ENCODE measurements at regions not wholly inside any gene's neighbourhood (a gene's known extent, or its start where the extent isn't known, plus 50 kb on each side); places are given as distances from the start of the nearest gene placed in this dataset.
"Not testable (repeated sequence)": the region's sequence is repeated elsewhere in the genome, so short reads cannot be mapped to it uniquely, and the experiment has no call there.

DNA sequence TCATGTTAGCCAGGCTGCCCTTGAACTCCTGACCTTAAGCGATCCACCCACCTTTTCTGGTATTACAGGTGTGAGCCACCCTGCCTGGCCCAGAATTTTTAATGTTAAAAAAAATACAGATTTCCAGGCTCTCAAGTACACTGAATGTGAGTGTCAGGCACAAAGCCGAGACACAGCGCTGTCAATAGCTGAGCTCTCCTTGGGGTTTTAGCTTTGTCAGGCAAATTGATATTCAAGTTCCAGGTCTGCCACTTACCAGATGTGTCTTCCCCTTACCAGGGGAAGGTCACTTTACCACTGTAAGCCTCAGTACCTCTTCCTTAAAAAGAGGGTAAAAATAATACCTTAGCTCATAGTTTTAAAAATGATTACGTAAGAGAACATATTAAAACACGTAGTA is 71.6 kb upstream of the LRRC37A2 start:
- in situ Hi-C loops (cut with MboI; ENCODE audit: low sequenced_read_pairs); H4K5ac ChIP-seq (ENCODE audit: low read depth, low read length); H2AK9ac ChIP-seq (replicated peaks; ENCODE audit: low read depth, low read length, poor library complexity); H3K4me3 ChIP-seq (ENCODE audit: insufficient read depth, low read depth, low read length); H3K56ac ChIP-seq (ENCODE audit: extremely low read depth, insufficient read depth, low read length); dilution Hi-C loops (cut with HindIII; ENCODE audit: low sequenced_read_pairs, unreplicated experiment); intact Hi-C loops (cut with micrococcal nuclease); H3K79me1 ChIP-seq (ENCODE audit: low read depth in 1 of 2, low read length in 2 of 2); H3K9me3 ChIP-seq (ENCODE audit: control insufficient read depth, insufficient read depth, low read length); H3K27ac ChIP-seq (ENCODE audit: insufficient read depth, low read length); H2BK120ac ChIP-seq (ENCODE audit: low read depth, low read length); H4K91ac ChIP-seq (ENCODE audit: insufficient read depth, low read depth, low read length); H2AK5ac ChIP-seq (ENCODE audit: low read depth, low read length); H2AFZ ChIP-seq (replicated peaks; ENCODE audit: low read length, poor library complexity); H3K23ac ChIP-seq (ENCODE audit: low read depth, low read length); CTCF ChIA-PET; H2BK5ac ChIP-seq (ENCODE audit: low read depth, low read length, poor library complexity, severe bottlenecking); H4K20me1 ChIP-seq (ENCODE audit: insufficient read depth, low read length); H2BK20ac ChIP-seq (ENCODE audit: low read depth, low read length); POLR2A ChIA-PET (ENCODE audit: unreplicated experiment); ATAC-seq (ENCODE audit: low read depth); BruUV-seq (replicated peaks); H3K9ac ChIP-seq (ENCODE audit: low read depth, low read length); H3K36me3 ChIP-seq (ENCODE audit: control insufficient read depth, insufficient read depth, low read length); H3K18ac ChIP-seq (ENCODE audit: low read depth, low read length); H3K14ac ChIP-seq (replicated peaks; ENCODE audit: low read depth, low read length); H2BK15ac ChIP-seq (ENCODE audit: low read depth, low read length); H3K4me2 ChIP-seq (ENCODE audit: low read depth, low read length); H3K27me3 ChIP-seq (ENCODE audit: control insufficient read depth, insufficient read depth, low read length); H3K9me1 ChIP-seq (ENCODE audit: insufficient read depth, low read length); DNase-seq; H3K4ac ChIP-seq (ENCODE audit: low read depth, low read length); H3K4me1 ChIP-seq (ENCODE audit: control insufficient read depth, insufficient read depth, low read length); H4K8ac ChIP-seq (ENCODE audit: low read depth in 2 of 2, low read length in 2 of 2): not testable (repeated sequence)
- no CpG with 5 or more reads among the region's 5 CpGs for WGBS, 2 experiments (ENCODE audit: extremely low coverage in 2 of 2, insufficient read length in 1 of 2)

DNA sequence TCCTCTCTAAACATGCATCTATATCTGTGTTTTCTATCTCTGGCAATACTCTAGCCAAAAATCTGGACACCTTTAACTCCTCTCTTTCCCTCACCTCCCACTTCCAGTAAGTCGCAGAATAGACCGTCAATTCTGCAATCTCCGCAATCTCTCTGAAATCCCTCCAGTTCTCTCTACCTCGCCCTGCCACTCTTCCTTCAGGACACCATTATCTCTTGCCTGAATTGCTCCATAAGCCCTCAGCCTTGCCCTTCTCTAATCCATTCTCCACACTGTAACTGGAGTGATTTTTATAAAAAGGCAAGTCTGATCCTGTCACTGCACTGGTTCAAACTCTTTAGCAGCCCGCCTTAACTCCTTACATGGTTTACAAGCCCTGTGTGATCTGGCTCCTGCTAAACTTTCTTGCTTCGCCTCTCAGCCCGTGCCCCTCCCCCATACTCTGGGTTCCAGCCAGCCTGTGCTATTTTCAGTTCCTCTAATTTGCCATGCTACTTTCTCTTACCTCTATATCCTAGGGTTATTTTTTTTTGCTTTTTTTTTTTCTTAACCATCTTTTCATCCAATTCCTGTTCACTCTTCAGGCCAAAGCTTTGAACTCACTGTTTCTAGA is 73.0 kb upstream of the ARL17B start:
- H2AFZ ChIP-seq (replicated peaks; ENCODE audit: low read length, poor library complexity); intact Hi-C loops (cut with micrococcal nuclease); H2BK20ac ChIP-seq (ENCODE audit: low read depth, low read length); H3K4me3 ChIP-seq (ENCODE audit: insufficient read depth, low read depth, low read length); H3K9ac ChIP-seq (ENCODE audit: low read depth, low read length); H3K4ac ChIP-seq (ENCODE audit: low read depth, low read length); H3K18ac ChIP-seq (ENCODE audit: low read depth, low read length); H3K36me3 ChIP-seq (ENCODE audit: control insufficient read depth, insufficient read depth, low read length); H4K20me1 ChIP-seq (ENCODE audit: insufficient read depth, low read length); H3K9me1 ChIP-seq (ENCODE audit: insufficient read depth, low read length); BruUV-seq (replicated peaks); H3K23ac ChIP-seq (ENCODE audit: low read depth, low read length); in situ Hi-C loops (cut with MboI; ENCODE audit: low sequenced_read_pairs); H3K27ac ChIP-seq (ENCODE audit: insufficient read depth, low read length); H4K8ac ChIP-seq (ENCODE audit: low read depth in 2 of 2, low read length in 2 of 2); H3K27me3 ChIP-seq (ENCODE audit: control insufficient read depth, insufficient read depth, low read length); ATAC-seq (ENCODE audit: low read depth); H2AK5ac ChIP-seq (ENCODE audit: low read depth, low read length); H3K56ac ChIP-seq (ENCODE audit: extremely low read depth, insufficient read depth, low read length); DNase-seq; H3K9me3 ChIP-seq (ENCODE audit: control insufficient read depth, insufficient read depth, low read length); H2BK120ac ChIP-seq (ENCODE audit: low read depth, low read length); H4K5ac ChIP-seq (ENCODE audit: low read depth, low read length); H2BK15ac ChIP-seq (ENCODE audit: low read depth, low read length); CTCF ChIA-PET; H2BK5ac ChIP-seq (ENCODE audit: low read depth, low read length, poor library complexity, severe bottlenecking); POLR2A ChIA-PET (ENCODE audit: unreplicated experiment); H3K79me1 ChIP-seq (ENCODE audit: low read depth in 1 of 2, low read length in 2 of 2); dilution Hi-C loops (cut with HindIII; ENCODE audit: low sequenced_read_pairs, unreplicated experiment); H3K4me2 ChIP-seq (ENCODE audit: low read depth, low read length); H3K4me1 ChIP-seq (ENCODE audit: control insufficient read depth, insufficient read depth, low read length); H2AK9ac ChIP-seq (replicated peaks; ENCODE audit: low read depth, low read length, poor library complexity); H3K14ac ChIP-seq (replicated peaks; ENCODE audit: low read depth, low read length); H4K91ac ChIP-seq (ENCODE audit: insufficient read depth, low read depth, low read length): not testable (repeated sequence)
- WGBS, 2 experiments (ENCODE audit: extremely low coverage in 2 of 2, insufficient read length in 1 of 2): no CpG with 5 or more reads among the region's 7 CpGs
